IPS-18a (cell line): ENCODE measurements at regions not wholly inside any gene's neighbourhood (a gene's known extent, or its start where the extent isn't known, plus 50 kb on each side); places are given as distances from the start of the nearest gene placed in this dataset.

Experiments used
- H3K27ac ChIP-seq: one replicate; pipeline ENCODE4 v1.5.1; 2013; ENCODE audit warnings: low read length
- H3K27me3 ChIP-seq: one replicate; pipeline ENCODE4 v1.6.1; 2013; ENCODE audit warnings: mild to moderate bottlenecking, low read length; ENCODE audit not compliant: control insufficient read depth, insufficient read depth
- H3K36me3 ChIP-seq: one replicate; pipeline ENCODE4 v1.6.1; 2013; ENCODE audit warnings: low read depth, low read length; ENCODE audit not compliant: control insufficient read depth
- H3K4me1 ChIP-seq: one replicate; pipeline ENCODE4 v1.6.1; 2013; ENCODE audit warnings: low read depth, low read length; ENCODE audit not compliant: control insufficient read depth
- H3K4me3 ChIP-seq: one replicate; pipeline ENCODE4 v1.5.1; 2013; ENCODE audit warnings: low read length
- H3K9ac ChIP-seq: one replicate; pipeline ENCODE4 v1.6.1; 2013; ENCODE audit warnings: mild to moderate bottlenecking, low read length, moderate library complexity
- H3K9me3 ChIP-seq: one replicate; pipeline ENCODE4 v1.6.1; 2013; ENCODE audit warnings: low read depth, low read length; ENCODE audit not compliant: control insufficient read depth

GRCh38 chr11:112310848-112311247 lies 50.2 kb upstream of the PLET1 start:
- Histone ChIP-seq H3K9me3 (no peaks in the 10 kb centered on the region), H3K27ac (no peak overlapping the region), H3K4me1 (no peaks in the 10 kb centered on the region), H3K27me3 (no peaks in the 10 kb centered on the region), H3K36me3 (no peaks in the 10 kb centered on the region), H3K4me3 (no peak overlapping the region), H3K9ac (no peak overlapping the region)

- Histone ChIP-seq H3K36me3 (no peaks in the 10 kb centered on the region), H3K9me3 (no peaks in the 10 kb centered on the region), H3K9ac (no peak overlapping the region), H3K27me3 (no peaks in the 10 kb centered on the region), H3K27ac (no peak overlapping the region), H3K4me1 (no peaks in the 10 kb centered on the region), H3K4me3 (no peak overlapping the region)
Observed at GRCh38 chr11:112315057-112315720, 54.5 kb upstream of the PLET1 start.

GRCh38 chr11:112315861-112316739 lies 55.4 kb upstream of the PLET1 start:
- H3K4me1 ChIP-seq: no peaks in the 10 kb centered on the region
- no peaks in the 10 kb centered on the region for H3K9me3 ChIP-seq
- H3K27ac ChIP-seq: no peak overlapping the region
- H3K4me3 ChIP-seq: no peak overlapping the region
- no peak overlapping the region for H3K9ac ChIP-seq
- no peaks in the 10 kb centered on the region for H3K27me3 ChIP-seq
- H3K36me3 ChIP-seq: no peaks in the 10 kb centered on the region

GRCh38 chr11:112316971-112317370 lies 56.3 kb upstream of the PLET1 start:
- H3K36me3 ChIP-seq: no peaks in the 10 kb centered on the region
- H3K4me1 ChIP-seq: peaks cover 8% of the 10 kb centered on the region
- no peak overlapping the region for H3K9ac ChIP-seq
- no peaks in the 10 kb centered on the region for H3K9me3 ChIP-seq
- no peak overlapping the region for H3K27ac ChIP-seq
- H3K27me3 ChIP-seq: no peaks in the 10 kb centered on the region
- no peak overlapping the region for H3K4me3 ChIP-seq

- Histone ChIP-seq H3K4me3 (no peak overlapping the region), H3K9ac (no peak overlapping the region), H3K27me3 (no peaks in the 10 kb centered on the region), H3K27ac (no peak overlapping the region), H3K36me3 (no peaks in the 10 kb centered on the region), H3K4me1 (peaks cover 15% of the 10 kb centered on the region), H3K9me3 (no peaks in the 10 kb centered on the region)
Observed at GRCh38 chr11:112318184-112318591, 57.5 kb upstream of the PLET1 start.

- Histone ChIP-seq H3K4me3 (no peak overlapping the region), H3K9ac (no peak overlapping the region), H3K27me3 (no peaks in the 10 kb centered on the region), H3K9me3 (no peaks in the 10 kb centered on the region), H3K27ac (no peak overlapping the region), H3K4me1 (peaks cover 15% of the 10 kb centered on the region), H3K36me3 (no peaks in the 10 kb centered on the region)
Observed at GRCh38 chr11:112318661-112319060, 58.0 kb upstream of the PLET1 start.

- Histone ChIP-seq H3K4me3 (no peak overlapping the region), H3K27ac (no peak overlapping the region), H3K9ac (no peak overlapping the region), H3K9me3 (no peaks in the 10 kb centered on the region), H3K36me3 (no peaks in the 10 kb centered on the region), H3K4me1 (peaks cover 15% of the 10 kb centered on the region), H3K27me3 (no peaks in the 10 kb centered on the region)
Observed at GRCh38 chr11:112320668-112321067, 60.0 kb upstream of the PLET1 start.

GRCh38 chr11:112321501-112322172 lies 61.0 kb upstream of the PLET1 start:
- Histone ChIP-seq H3K27ac (no peak overlapping the region), H3K4me1 (peaks cover 15% of the 10 kb centered on the region), H3K4me3 (no peak overlapping the region), H3K9me3 (no peaks in the 10 kb centered on the region), H3K9ac (no peak overlapping the region), H3K27me3 (no peaks in the 10 kb centered on the region), H3K36me3 (no peaks in the 10 kb centered on the region)

- Histone ChIP-seq H3K27ac (no peak overlapping the region), H3K27me3 (no peaks in the 10 kb centered on the region), H3K9me3 (no peaks in the 10 kb centered on the region), H3K9ac (no peak overlapping the region), H3K36me3 (no peaks in the 10 kb centered on the region), H3K4me1 (peaks cover 15% of the 10 kb centered on the region), H3K4me3 (no peak overlapping the region)
Observed at GRCh38 chr11:112322173-112322790, 61.6 kb upstream of the PLET1 start.

- Histone ChIP-seq H3K27me3 (no peaks in the 10 kb centered on the region), H3K9ac (no peak overlapping the region), H3K4me1 (no peaks in the 10 kb centered on the region), H3K9me3 (no peaks in the 10 kb centered on the region), H3K36me3 (no peaks in the 10 kb centered on the region), H3K4me3 (no peak overlapping the region), H3K27ac (no peak overlapping the region)
Observed at GRCh38 chr11:112334381-112334780, 73.7 kb upstream of the PLET1 start.

- no peaks in the 10 kb centered on the region for H3K9me3 ChIP-seq
- H3K27ac ChIP-seq: no peak overlapping the region
- H3K4me3 ChIP-seq: no peak overlapping the region
- H3K27me3 ChIP-seq: no peaks in the 10 kb centered on the region
- H3K9ac ChIP-seq: no peak overlapping the region
- H3K36me3 ChIP-seq: no peaks in the 10 kb centered on the region
- no peaks in the 10 kb centered on the region for H3K4me1 ChIP-seq
Observed at GRCh38 chr11:112336356-112336886, 75.8 kb upstream of the PLET1 start.
